ENCODE measurements at regions not wholly inside any gene's neighbourhood (a gene's known extent, or its start where the extent isn't known, plus 50 kb on each side); places are given as distances from the start of the nearest gene placed in this dataset.

GRCh38 chr12:69105101-69105962 lies 134.0 kb upstream of the CPSF6 start:
- TF ChIP-seq CTCF (IDR thresholded peaks at IDR 0.05): no peak
- TF ChIP-seq NFE2L1 (CRISPR knock-in tag; IDR thresholded peaks at IDR 0.05): no peak
- TF ChIP-seq NFYB (CRISPR knock-in tag; conservative IDR thresholded peaks at IDR 0.05; ENCODE audit: low read depth): no peak
- TF ChIP-seq ETV6 (CRISPR knock-in tag; IDR thresholded peaks at IDR 0.05): no peak
- TF ChIP-seq STAT6 (CRISPR knock-in tag; conservative IDR thresholded peaks at IDR 0.05; ENCODE audit: low read depth): no peak
